HG03432 (cell line): ENCODE measurements at regions not wholly inside any gene's neighbourhood (a gene's known extent, or its start where the extent isn't known, plus 50 kb on each side); places are given as distances from the start of the nearest gene placed in this dataset.
"Not testable (repeated sequence)": the region's sequence is repeated elsewhere in the genome, so short reads cannot be mapped to it uniquely, and the experiment has no call there.

Experiments
- ATAC-seq: cut with Tn5 transposase; IDR thresholded peaks from one replicate; pipeline ENCODE4 v1.9.1; 2021; ENCODE audit warnings: mild to moderate bottlenecking, moderate library complexity; ENCODE audit not compliant: unreplicated experiment

DNA sequence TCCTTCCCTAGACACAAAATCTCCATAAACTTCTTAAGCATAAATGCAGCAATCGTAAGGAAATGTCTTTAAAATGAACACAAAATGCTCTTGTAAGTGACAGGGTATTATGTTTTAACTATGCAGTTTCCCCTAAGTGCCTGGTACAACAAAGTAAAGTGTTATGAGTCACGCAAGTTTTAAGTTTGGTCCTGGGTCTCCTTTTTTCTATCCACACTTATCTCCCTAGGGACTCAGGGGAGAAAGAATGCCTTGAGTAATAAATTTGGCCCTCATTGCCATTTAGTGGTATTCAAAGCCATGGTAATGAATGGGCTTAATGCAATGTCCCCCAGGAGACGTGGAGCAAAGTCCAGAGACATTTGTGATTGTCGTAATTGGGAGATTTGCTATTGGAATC, 149.1 kb downstream of the MAGEB17 start:
- no peak for ATAC-seq

- no peak for ATAC-seq
Observed at GRCh38 chrX:16319929-16320328, 152.6 kb downstream of the MAGEB17 start.

- ATAC-seq, result no peak
Observed at GRCh38 chrX:16320765-16321355, 153.6 kb downstream of the MAGEB17 start.

DNA sequence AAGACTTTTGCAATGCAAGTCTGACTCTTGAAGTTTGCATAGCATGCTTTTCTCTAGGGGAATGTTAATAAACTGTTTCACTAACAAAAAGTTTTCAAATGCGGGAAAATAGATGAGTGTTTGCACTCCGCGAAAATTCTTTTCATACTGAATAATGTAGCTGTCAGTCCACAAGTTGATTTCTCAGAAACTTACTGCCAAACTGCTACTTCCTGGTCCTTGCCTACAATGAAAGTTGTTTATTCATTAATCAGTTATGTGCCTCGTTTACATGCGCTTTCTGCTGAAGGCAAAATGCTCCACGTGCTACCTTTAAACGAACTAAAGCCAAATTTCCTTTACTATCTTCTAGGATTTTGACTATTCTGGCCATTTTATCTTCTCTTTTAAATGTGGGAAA, 166.2 kb downstream of the MAGEB17 start:
- ATAC-seq, result no peak

DNA sequence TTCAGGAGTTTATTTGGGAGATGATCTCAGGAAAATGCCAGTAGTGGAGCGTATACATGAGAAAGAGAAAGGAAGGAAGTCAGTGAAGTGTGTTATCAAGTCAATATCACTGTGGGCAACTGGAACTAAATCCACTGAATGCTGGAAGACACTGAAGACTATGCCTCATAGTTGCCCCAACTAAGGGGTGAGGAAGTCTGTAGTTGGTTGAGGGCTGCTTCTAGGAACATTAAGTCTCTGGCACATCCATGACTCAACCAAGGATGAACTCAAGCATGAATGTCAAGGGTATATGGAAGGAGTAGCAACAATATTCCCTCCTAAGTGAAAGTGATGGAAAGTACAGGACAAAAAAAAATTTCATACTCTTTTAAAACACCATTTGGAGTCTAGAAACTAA, 167.9 kb downstream of the MAGEB17 start:
- ATAC-seq, result no peak

DNA sequence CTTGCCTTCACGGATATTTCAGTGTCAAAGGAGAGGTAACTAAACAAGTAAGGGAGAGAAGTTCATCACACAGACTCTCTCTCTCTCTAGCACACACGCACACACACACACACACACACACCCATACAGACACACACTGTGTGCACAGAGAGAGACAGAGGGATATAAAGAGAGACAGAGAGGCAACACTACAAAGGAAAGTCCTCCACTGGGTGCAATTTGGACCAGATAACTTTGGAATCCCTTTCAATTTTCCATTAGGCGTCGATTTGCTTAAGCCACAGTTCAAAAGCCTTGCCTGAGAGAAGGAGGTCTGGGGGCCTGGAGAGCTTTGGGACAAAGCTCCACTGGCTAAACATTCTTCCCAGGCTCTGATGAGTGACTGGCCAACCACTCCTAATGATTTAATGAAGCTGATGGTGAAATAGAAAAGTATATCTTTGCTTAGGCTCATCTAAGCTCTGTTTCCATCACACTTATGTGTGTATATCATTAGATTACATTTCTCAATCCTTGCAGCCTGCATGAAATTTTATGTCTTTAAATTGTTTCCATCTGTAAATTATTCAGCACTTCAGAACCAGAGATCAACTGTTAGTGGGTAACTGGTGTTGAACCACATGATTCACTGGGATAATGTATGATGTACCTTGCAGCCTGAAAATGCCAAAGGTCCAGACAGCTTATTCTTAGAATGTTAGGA, 180.8 kb downstream of the MAGEB17 start:
- ATAC-seq, result no peak

- ATAC-seq, result no peak
Observed at GRCh38 chrX:16357902-16358301, 190.6 kb downstream of the MAGEB17 start.

- ATAC-seq, result not testable (repeated sequence)
Observed at GRCh38 chrX:16360056-16360455, 192.8 kb downstream of the MAGEB17 start.

GRCh38 chrX:16368696-16369095, 201.4 kb downstream of the MAGEB17 start:
- ATAC-seq, result no peak

DNA sequence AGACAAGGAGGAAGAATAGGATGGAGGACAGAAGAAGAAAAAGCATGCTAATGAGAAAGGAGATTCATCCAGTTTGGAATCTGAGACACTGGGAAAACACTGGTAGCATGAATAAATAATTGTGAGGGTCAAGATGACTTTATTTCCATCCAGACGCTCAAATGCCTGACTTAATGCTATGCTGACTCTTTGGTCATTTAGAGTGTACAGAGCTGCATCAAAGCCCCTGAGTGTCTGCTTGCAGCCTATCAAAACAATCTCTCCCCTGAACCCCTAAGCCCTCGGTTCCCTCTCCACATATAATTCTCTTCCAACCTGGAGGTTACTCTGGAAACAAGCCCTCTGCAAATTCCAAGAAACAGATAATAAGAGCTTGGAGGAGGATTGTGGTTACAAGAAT, 208.8 kb downstream of the MAGEB17 start:
- no peak for ATAC-seq

DNA sequence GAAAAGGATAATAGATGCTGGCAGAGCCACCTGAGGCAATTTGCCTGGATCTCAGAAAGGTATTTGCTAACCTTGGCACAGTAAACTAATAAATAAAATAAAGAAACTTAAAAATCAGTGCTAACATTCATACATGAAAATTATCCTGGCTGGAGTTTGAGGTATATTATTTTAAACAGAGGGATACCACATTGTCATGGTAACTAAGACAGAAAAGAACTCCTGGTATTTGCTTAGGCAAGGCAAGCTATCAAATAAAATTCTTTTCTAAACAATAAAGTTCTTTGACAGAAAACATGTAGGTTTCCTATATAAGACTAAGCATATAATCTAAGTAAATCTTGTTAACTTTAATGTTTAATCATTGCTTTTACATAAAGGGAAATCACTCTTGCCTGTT, 218.8 kb downstream of the MAGEB17 start:
- no peak for ATAC-seq

DNA sequence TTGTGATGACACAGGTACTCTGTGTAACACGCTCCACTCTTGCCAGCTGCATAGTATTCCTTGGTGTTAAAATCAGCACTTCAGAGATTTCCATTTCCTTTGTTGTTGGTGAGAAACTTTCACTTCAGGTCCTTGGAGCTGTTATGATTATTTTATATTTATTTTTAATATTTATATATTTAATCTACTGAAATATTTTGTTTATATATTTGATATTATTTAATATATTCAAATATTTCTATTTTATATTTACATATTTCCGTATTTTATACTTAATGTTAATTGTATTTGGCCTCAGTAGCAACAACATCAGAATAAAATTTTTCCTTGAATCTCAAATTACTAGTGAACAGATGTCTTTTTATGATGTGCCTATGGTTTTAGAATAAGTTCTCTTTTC, 225.3 kb downstream of the MAGEB17 start:
- no peak for ATAC-seq

DNA sequence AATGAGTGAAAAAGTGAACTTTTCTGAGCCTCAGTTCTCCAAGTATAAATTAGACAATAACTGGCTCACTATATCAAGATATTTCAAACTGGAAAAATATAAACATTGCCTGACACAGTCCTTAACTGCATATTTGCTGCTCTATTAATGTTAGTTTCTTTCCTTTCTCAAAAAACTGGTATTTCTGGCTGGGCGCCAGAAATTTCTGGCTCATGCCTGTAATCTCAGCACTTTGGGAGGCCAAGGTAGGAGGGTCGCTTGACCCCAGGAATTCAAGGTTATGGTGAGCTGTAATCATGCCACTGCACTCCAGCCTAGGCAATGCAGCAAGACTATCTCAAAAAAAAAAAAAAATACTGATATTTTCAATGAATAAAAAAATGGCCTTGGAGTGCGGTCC, 227.0 kb downstream of the MAGEB17 start:
- no peak for ATAC-seq

DNA sequence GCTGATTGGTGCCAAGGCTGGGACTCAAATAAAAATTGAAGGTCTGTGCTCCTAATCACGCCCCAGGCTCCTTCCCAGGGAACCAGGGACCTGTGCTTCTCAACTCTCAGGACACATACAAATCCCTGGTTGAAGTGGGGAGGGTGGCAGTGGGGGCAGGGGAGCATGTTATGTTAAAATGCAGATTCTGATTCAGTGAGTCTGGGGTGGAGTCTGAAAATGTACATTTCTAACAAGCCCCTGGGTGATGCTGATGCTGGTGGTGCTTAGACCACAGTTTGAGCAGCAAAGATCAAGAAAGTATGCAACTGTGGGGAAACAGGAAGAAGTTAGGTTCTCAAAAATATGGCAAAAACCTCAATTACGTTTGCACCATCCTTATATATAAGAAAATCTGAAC, 236.5 kb downstream of the MAGEB17 start:
- no peak for ATAC-seq

DNA sequence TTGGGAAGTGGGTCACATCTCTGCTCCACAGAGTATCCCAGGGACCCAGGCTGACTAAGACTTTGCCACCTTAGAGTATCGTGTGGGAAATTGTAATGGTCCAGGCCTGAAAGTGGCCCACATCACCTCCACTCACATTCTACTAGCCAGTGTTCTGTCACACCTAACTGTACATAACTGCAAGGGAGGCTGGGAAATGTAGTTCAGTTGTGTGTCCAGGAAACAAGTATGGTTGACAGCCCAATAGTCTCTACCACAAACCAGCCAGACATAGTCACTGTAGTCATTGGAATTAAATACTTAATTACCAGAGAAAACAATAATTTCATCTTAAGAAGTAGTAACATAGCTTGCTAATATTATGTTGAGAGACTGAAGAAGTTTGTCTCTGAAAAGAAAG, 233.4 kb upstream of the S100G start:
- no peak for ATAC-seq

DNA sequence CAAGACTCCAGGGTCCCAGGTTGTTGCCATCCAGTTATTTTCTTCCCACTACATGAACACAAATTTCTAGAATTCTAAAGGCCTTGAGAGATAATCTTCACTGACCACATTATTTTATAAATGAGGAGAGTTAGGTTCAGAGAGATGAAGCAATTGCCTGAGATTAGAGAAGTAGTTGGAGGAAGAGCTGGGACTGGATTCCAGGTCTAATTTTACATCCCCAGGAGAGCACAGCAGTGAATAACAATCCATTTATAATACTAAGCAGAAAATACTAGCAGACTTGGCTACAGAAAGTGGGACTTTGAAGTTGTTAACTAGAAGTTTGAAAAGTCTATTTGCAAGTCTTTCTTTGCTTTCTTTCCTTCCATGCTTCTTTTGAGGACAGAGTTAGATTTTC, 231.3 kb upstream of the S100G start:
- no peak for ATAC-seq

DNA sequence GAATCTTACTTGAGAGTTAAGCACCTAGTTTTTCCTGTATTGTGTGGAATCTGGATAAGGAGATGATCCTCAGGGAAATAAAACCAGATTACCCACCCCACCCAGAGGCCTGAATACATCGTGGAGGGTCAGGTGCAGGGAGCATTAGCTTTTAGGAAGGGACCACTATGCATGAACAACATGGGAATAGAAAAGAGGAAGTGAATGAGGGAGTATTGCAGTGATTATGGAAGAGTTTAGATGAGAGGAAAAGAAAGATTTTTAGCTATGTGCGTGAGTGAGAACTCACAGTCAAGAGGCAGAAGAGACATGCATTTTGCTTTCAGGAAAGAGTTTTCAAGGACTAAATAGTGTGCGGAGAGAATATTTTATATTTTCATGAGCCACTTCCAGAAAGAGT, 222.3 kb upstream of the S100G start:
- no peak for ATAC-seq

DNA sequence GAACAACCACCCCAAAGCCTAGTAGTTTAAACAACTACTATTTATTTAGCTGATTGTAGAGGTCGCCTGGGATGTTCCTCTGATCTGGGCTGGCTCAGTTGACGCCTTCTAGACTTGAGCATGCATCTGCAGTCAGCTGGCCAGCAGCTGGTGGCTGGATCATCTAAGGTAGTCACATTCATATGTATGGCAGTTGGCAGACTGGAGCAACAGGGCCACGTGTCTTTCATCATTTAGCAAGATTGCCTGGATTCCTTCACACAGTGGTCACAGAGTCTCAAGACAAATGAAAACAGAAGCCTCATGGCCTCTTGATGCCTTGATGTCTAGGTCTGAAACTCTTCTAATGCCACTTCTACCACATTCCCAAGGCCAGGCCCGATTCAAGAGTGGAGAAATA, 220.6 kb upstream of the S100G start:
- ATAC-seq, result no peak

DNA sequence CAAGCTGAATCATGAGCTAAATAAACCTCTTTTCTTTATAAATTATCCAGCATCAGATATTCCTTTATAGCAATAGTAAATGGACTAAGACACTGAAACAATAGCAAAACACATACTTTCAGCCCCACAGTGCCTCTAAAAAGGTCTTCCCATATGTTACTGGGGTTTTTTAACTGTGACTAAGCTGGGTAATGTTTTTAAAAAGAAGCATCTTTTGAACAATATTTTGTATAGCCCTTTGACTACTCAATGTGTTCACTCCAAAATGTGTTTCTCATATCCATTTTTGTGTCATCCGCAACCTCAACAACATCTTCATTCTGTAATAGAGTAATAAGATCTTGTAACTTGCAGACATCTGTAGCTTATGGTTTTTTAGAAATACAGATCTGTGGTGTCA, 218.7 kb upstream of the S100G start:
- ATAC-seq, result no peak

DNA sequence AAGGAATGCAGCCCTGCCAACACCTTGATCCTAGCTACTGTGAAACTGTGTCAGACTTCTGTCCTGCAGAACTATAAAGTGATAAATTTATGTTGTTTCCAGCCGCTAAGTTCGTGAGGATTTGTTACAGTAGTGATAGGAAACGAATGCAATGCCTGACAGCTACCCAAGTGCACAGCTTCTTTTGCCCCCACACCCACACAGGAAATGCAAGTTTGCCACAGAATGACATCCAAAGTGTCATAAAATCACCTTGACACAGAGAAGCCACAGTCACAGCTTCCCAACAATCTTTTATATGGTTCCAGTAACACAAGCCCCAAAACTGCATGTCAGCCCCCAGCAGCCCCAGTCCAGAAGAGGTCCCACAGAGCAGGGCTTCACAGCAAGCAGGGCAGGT, 216.9 kb upstream of the S100G start:
- no peak for ATAC-seq

DNA sequence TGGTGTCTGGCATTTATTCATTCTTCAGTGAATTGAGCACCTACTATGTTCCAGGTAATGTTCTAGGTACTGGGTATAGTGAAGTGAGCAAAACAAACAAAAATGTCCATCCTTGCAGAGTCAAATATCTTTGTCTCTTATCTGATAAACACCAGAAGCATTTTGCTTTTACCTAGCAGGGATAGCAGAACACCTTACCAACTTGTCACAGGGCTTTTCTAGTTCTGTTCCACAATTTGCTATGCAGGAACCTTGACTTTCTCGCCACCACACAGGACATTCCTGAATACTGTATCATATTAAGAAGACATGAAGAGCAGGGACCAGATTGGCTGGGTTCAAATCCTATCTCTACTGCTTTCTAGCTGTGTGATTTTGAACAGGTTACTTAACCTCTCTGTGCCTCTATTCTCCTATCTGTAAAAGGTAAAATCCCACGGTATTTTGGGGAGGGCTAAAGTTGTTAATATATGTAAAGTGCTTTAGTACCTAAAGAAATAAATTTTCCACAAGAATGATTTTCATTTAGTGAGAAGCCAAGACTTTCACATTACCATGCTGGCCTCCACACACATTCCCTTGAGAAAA, 214.5 kb upstream of the S100G start:
- ATAC-seq, result no peak

GRCh38 chrX:16436348-16437188, 213.4 kb upstream of the S100G start:
- ATAC-seq, result no peak
